ENCODE measurements at regions not wholly inside any gene's neighbourhood (a gene's known extent, or its start where the extent isn't known, plus 50 kb on each side); places are given as distances from the start of the nearest gene placed in this dataset.
"Not testable (repeated sequence)": the region's sequence is repeated elsewhere in the genome, so short reads cannot be mapped to it uniquely, and the experiment has no call there.

GRCh38 chr10:130926442-130926841 lies 385.1 kb downstream of the TCERG1L start:
- DNase-seq: no peak

- no peak for DNase-seq
These were observed 384.4 kb downstream of the TCERG1L start for GRCh38 chr10:130927157-130927556.

- no peak for DNase-seq
These were observed 383.2 kb downstream of the TCERG1L start for GRCh38 chr10:130928306-130928705.

DNA sequence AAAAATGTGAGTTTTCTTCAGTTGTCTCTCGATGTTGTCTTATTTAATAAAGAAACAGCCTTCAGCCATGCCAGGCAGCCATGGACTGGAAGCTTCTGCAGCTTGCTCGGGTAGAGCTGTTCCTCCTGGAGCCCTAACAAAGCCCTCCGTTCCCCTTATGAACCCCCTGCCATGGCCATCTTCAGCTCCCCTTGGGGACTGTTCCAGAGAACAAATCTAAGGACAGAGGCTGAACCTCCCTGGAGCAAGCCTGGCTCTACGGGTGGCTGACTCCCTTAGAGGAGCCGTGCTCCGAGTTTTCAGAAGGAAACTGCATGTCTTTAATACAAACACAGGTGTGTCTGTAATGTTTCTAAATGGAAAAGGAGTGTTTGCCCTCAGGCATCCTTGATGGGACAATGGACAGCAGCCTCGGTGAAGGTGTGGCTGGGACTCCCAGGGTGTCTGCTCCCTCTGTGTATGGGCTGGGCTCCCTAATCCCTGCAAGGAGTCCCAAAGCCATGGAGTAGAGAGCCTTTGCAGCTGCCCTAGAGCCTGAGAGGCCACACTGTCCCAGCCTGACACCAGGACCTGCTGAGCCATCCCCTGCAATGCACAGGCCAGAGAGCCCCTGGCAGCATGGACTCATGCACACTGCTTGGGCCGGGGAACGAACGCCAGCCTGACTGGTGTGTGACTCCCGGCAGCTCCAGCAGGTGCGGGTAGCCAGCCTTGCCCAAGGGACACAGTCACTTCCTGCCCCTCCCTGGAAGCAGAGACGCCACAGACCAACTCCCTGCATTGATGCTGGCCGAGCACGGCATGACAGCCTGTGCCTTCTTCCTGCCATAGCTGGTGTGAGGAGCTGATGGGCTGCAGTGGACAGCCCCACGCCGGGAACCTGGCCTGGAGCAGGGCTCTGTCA lies 381.8 kb downstream of the TCERG1L start:
- no peak for DNase-seq

DNA sequence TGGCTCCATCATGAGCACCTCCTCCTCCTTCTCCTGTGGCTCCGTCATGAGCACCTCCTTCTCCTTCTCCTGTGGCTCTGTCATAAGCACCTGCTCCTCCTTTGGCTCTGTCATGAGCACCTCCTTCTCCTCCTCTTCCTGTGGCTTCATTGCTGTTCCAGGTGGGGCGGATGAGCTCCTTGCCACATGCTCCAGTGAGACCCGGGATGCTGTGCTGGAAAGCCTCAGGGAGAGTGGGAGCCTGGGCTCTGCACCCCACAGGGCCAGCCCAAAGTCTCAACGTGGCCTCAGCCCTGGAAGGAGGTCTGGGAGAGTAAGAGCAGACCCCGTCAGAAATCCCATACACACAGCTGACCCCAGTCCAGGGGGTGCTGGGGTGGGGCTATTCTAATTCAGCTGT lies 380.7 kb downstream of the TCERG1L start:
- no peak for DNase-seq

- DNase-seq: no peak
These were observed 380.3 kb downstream of the TCERG1L start for GRCh38 chr10:130931256-130931655.

DNA sequence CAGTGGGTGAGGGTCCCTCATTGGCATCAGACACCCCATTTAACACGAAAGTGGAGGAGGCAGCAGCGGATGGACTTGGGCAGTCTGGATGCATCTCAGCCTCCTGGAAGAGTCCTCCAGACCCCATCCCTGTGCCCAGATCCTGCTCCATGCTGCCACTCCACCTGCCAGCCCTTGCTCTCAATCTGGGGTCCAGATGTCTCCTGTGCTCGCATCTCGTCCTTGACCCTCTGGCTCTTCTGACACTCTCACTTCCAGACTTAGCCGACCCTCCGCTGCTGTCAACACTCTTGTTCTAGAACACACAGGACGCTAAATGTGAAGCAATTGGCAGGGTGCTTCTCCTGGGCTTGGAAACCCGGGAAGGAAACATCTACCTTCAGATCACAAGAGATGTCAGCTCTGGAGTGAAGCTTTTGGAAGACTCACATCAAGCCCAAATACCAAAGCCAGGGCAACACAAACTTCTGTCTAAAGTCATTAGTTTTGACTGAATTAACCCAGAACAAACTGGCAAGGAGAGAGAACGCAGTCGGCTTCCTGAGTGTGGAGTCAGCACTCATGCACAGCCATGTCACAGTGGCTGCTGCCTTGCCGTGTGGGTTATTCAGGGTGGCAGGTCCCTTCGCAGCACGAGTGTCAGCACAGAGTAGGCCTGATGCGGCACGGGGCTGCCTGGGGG lies 379.1 kb downstream of the TCERG1L start:
- DNase-seq: no peak

GRCh38 chr10:130933008-130933390 lies 378.5 kb downstream of the TCERG1L start:
- no peak for DNase-seq

- DNase-seq: no peak
These were observed 377.0 kb downstream of the TCERG1L start for GRCh38 chr10:130934293-130935127.

- no peak for DNase-seq
These were observed 376.4 kb downstream of the TCERG1L start for GRCh38 chr10:130935128-130935439.

- DNase-seq: no peak
These were observed 375.5 kb downstream of the TCERG1L start for GRCh38 chr10:130935897-130936550.

DNA sequence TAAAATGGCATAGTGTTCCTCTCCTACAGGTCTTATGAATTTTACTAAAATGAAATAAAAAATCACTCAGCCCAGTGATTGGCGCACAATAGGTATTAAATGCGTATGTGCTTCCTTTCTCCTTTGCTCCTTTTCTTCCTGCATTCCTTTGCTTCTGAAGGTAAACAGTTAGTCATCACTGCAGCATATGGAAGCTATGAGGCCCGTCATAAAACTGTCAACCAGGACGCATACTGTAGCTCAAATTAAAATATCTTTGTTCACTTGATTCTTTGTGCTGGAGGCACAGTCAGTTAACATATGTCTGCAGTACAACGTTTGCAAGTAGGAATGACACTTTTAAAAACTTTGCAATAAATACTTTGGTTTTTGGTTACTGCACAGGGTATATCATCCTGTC lies 374.7 kb downstream of the TCERG1L start:
- no peak for DNase-seq

- DNase-seq: no peak
These were observed 373.5 kb downstream of the TCERG1L start for GRCh38 chr10:130938051-130938450.

GRCh38 chr10:130938891-130939290 lies 372.6 kb downstream of the TCERG1L start:
- DNase-seq: not testable (repeated sequence)

DNA sequence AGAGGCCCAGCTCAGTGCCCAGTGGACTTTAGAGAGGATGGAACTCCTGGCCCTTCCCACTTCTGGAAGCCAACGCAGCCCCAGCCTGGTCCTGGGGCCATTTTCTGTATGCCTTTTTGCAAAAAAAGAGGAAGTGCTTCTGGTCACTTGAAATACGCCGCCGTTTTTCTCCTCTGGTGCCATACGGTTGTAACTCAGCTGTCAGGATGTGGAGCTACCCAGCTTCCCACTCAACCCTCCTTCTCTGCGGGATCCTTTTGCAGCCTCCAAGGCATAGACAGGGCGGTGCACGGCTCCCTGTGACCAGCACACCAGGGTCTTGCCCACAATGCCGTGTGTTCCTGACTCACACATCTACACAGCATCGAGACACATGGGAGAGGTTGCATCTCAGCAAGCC lies 369.6 kb downstream of the TCERG1L start:
- no peak for DNase-seq

- DNase-seq: no peak
These were observed 359.4 kb downstream of the TCERG1L start for GRCh38 chr10:130952086-130952485.

GRCh38 chr10:130954326-130954905 lies 357.1 kb downstream of the TCERG1L start:
- no peak for DNase-seq

- no peak for DNase-seq
These were observed 355.3 kb downstream of the TCERG1L start for GRCh38 chr10:130956251-130956650.

DNA sequence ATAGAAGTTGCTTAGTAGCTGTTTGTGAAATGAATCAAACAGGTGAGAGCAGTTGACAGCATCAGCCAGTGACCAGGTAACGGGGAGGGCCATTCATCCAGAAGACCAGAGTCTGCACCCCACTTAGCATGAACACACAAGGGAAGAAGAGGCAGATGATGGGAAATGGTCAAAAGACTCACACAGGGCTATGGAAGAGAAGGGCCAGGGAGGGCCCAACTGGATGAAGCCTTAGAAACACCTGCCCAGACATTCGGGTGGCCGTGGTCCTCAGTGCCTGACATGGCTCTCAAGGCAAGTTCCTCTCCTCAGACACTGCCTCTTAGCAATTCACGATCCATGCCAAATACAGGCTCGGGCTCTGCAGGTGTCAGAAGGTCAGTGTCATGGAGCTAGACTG lies 354.1 kb downstream of the TCERG1L start:
- DNase-seq: no peak

DNA sequence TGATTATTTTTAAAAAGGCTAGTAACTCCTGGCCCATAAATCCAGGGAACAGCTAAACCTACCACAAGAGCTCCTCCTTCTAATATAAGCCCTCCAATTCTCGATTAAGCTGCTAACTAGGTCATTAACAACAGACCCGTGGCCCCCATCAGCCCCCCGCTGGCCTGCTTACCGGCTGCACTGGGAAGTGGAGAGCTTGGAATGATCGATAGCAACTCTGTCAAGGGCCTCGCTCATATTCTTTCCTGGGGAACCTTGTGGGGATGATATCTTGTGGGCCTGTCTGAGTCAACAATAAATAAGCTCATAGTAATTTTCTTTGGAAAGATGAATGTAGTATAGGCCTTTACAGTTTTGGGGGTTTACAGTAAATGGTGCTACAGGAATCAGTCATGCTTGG lies 353.5 kb downstream of the TCERG1L start:
- no peak for DNase-seq

GRCh38 chr10:130958981-130959751 lies 352.4 kb downstream of the TCERG1L start:
- no peak for DNase-seq

DNA sequence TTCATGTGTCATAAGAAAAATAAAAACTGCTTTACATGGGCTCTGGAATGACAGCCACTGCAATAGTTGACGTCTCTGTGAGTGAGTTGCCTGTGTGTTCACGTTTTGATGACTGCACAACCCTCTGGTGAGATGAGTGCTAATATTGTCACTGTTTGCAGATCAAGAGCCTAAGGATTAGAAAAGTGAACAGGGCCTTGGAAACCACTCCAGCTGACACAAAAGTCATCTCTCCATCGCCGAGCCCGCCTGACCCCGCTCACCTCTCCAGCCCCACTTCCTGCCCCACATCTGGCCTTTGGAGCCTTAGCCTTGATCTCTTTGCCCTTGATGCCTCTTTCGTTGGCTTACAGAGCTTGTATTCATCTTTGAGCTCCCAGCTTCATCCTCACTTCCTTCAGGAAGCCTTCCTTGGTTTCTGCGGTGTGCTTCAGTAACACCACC lies 351.7 kb downstream of the TCERG1L start:
- no peak for DNase-seq

Data from inflammatory macrophage treated with lipopolysaccharide for 4 hours (primary cell).